Esophagus squamous epithelium (tissue), 5 donors: ENCODE measurements at regions not wholly inside any gene's neighbourhood (a gene's known extent, or its start where the extent isn't known, plus 50 kb on each side); places are given as distances from the start of the nearest gene placed in this dataset.

Source experiments
- DNase-seq: peaks from one replicate; lab custom pipeline; 2025; lab: John Stamatoyannopoulos, UW
- H3K27ac ChIP-seq, 4 donors: fragments of 200-600 bp; sonication (generic); one replicate each; pipeline ENCODE4 v1.5.1; 2016 to 2019; ENCODE audit warnings: mild to moderate bottlenecking in 1 of 4
- H3K27me3 ChIP-seq, 4 donors: fragments of 200-600 bp; sonication (generic); 1 replicate in 3 of 4; 2 replicates in 1 of 4; pipeline versions ENCODE4 v1.5.1 to v1.6.0; 2017 to 2021; ENCODE audit warnings: antibody characterized with exemption in 1 of 4
- H3K36me3 ChIP-seq, 3 donors: fragments of 200-600 bp; sonication (generic); one replicate each; pipeline ENCODE4 v1.5.1; 2016 to 2019
- H3K4me1 ChIP-seq, 3 donors: fragments of 200-600 bp; sonication (generic); one replicate each; pipeline ENCODE4 v1.5.1; 2017 to 2019
- H3K4me3 ChIP-seq, 4 donors: fragments of 200-600 bp; sonication (generic); 1 replicate in 3 of 4; 2 replicates in 1 of 4; pipeline ENCODE4 v1.5.1; 2016 to 2019; ENCODE audit warnings: mild to moderate bottlenecking in 2 of 4, moderate library complexity in 1 of 4
- H3K9me3 ChIP-seq, 3 donors: fragments of 200-600 bp; sonication (generic); one replicate each; pipeline ENCODE4 v1.5.1; 2016 to 2019
- CTCF ChIP-seq, 6 experiments: fragments of 450-650 bp in 4 of 6; fragments of 200-600 bp in 2 of 6; sonication (generic) in 2 of 6; IDR thresholded peaks; one replicate each; pipeline ENCODE4 v1.5.1; 2016 to 2019; ENCODE audit warnings: antibody characterized with exemption in 6 of 6, mild to moderate bottlenecking in 4 of 6, moderate library complexity in 4 of 6
- POLR2A ChIP-seq, 4 donors: fragments of 450-650 bp; IDR thresholded peaks; one replicate each; pipeline ENCODE4 v1.6.1; 2017; ENCODE audit warnings: antibody characterized with exemption in 4 of 4, mild to moderate bottlenecking in 4 of 4, moderate library complexity in 3 of 4
- WGBS, 2 donors: methylation state at CpG; one replicate each; pipeline ENCODE4 v1.1.5; 2018; 5-methylcytosine and 5-hydroxymethylcytosine counted together
- intact Hi-C: fragments of 100-400 bp; cut with DNase I; formaldehyde crosslinking; loops from one replicate; pipeline ENCODE4 v1.15.0; 2022
- donor health status: DM: yes; HTN: yes; CAD: no.

DNA sequence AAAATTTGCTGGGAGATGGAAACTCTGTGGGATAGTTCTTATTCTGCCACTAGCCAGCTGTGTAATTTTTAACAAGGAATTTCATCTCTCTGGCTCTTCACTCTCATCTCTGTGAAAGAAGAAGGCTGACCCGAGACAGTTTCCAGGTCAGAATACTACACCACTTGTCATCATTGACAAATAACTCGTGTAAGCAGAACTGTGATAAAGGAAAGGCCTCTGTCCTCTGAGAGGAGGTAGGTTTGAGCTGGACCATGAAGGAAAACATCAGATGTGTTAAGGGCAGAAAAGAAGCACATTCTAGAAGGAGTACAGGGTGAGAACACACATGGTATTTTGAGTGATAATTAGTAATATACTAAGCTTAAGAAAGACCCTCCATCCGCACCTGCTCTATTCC is 211.4 kb upstream of the DDX18 start:
- intact Hi-C loops = no loop called here
- Histone ChIP-seq H3K27me3 (no peaks in the 10 kb centered on the region), H3K36me3 (no peaks in the 10 kb centered on the region), H3K4me1 (no peaks in the 10 kb centered on the region), H3K27ac (no peak overlapping the region), H3K4me3 (no peak overlapping the region), H3K9me3 (peaks cover 0 to 5% (median 0%) of the 10 kb centered on the region in 3 donors)
- TF ChIP-seq POLR2A (IDR thresholded peaks at IDR 0.05) (no peak), CTCF (IDR thresholded peaks at IDR 0.05) (no peak)
- no peak for DNase-seq
- WGBS, 2 donors = 40 to 53% methylated on average over 3 of the region's 3 CpGs

DNA sequence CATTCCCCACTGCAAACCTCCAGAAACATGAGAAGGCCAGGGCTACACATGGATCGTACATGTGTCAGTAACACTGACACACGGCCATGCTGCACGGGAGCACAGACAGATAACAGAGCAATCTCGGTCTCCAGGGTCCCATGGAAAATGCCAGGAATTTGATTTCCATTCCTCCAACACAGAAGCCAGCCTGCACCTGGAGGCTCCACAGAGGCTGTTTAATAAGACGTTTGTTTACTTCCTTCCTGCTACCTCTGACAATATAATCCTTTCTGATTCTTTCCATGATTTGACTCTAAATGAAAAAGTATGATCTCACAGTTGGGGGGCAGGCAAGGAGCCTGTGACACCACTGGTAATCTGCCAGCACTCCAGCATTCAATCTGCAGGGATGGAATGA is 210.9 kb upstream of the DDX18 start:
- 14 to 24% methylated on average over 5 of the region's 5 CpGs for WGBS, 2 donors
- intact Hi-C loops = no loop called here
- H3K4me3 ChIP-seq = no peak overlapping the region

GRCh38 chr2:117607202-117607601 is 207.3 kb upstream of the DDX18 start:
- no peak for TF ChIP-seq POLR2A (IDR thresholded peaks at IDR 0.05)
- no peak for TF ChIP-seq CTCF (IDR thresholded peaks at IDR 0.05)
- Histone ChIP-seq H3K4me3 (no peak overlapping the region), H3K36me3 (no peaks in the 10 kb centered on the region), H3K27me3 (no peaks in the 10 kb centered on the region), H3K4me1 (no peaks in the 10 kb centered on the region), H3K9me3 (no peaks in the 10 kb centered on the region), H3K27ac (no peak overlapping the region)
- 57% methylated on average over 2 of the region's 2 CpGs; no CpG with 5 or more reads in 1 of the 2 donors for WGBS, 2 donors
- intact Hi-C loops = no loop called here
- no peak for DNase-seq

More for the DNA sequence above, 210.9 kb upstream of the DDX18 start:
- Histone ChIP-seq H3K27ac (no peak overlapping the region), H3K27me3 (no peaks in the 10 kb centered on the region), H3K4me1 (no peaks in the 10 kb centered on the region), H3K36me3 (no peaks in the 10 kb centered on the region), H3K9me3 (peaks cover 0 to under 1% (median 0%) of the 10 kb centered on the region in 3 donors)
- no peak for DNase-seq
- TF ChIP-seq POLR2A (IDR thresholded peaks at IDR 0.05) (no peak), CTCF (IDR thresholded peaks at IDR 0.05) (no peak)

DNA sequence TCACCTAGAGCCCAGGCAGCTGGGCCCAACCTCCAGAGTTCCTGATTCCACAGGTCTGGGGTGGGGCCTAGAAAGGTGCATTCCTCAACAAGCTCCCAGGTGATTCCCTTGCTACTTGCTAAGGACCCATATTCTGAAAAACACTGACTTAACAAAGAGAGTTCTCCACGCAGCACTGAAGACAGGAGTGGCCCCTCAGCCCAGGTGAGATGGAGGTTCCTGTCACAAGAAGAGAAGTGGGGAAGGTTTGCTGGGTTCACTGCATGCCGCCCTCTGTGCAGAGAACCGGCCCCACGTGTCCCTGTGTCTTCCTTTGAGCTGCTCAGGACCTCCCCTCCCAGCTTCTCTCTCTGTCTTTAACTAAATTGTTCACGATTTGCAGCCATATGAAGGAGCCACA is 201.4 kb upstream of the DDX18 start:
- no peak overlapping the region for H3K4me3 ChIP-seq
- intact Hi-C loops = no loop called here
- no peak overlapping the region for H3K27ac ChIP-seq
- H3K27me3 ChIP-seq = no peaks in the 10 kb centered on the region
- no peaks in the 10 kb centered on the region for H3K36me3 ChIP-seq
- H3K4me1 ChIP-seq = no peaks in the 10 kb centered on the region
- no peaks in the 10 kb centered on the region for H3K9me3 ChIP-seq
- TF ChIP-seq POLR2A (IDR thresholded peaks at IDR 0.05) (no peak), CTCF (IDR thresholded peaks at IDR 0.05) (no peak)
- 52 to 81% methylated on average over 4 to 5 of the region's 5 CpGs for WGBS, 2 donors
- no peak for DNase-seq

DNA sequence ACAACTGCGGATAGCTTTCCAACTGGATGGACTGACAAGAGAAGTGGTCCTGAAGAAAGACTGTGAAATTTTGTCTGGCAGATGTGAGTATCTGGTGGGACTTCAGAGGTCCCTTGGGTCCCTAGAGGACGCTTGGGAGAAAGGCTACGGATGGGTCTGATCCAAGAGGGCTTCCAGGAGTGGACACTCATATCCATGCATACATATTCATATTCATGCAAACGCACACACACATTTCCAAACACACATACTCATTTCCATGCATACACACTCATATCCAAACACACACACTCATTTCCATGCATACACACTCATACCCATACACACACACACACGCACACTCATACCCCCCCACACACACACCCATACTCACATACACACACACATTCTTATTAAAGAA is 200.2 kb upstream of the DDX18 start:
- TF ChIP-seq POLR2A (IDR thresholded peaks at IDR 0.05) (no peak), CTCF (IDR thresholded peaks at IDR 0.05) (no peak)
- DNase-seq = no peak
- no peaks in the 10 kb centered on the region for H3K9me3 ChIP-seq
- no peaks in the 10 kb centered on the region for H3K4me1 ChIP-seq
- WGBS, 2 donors = 78 to 83% methylated on average over 5 of the region's 5 CpGs
- H3K4me3 ChIP-seq = no peak overlapping the region
- intact Hi-C loops = no loop called here
- no peaks in the 10 kb centered on the region for H3K27me3 ChIP-seq
- H3K27ac ChIP-seq = no peak overlapping the region
- no peaks in the 10 kb centered on the region for H3K36me3 ChIP-seq
